Inflammatory macrophage treated with lipopolysaccharide for 4 hours (primary cell): ENCODE measurements at regions not wholly inside any gene's neighbourhood (a gene's known extent, or its start where the extent isn't known, plus 50 kb on each side); places are given as distances from the start of the nearest gene placed in this dataset.
"Not testable (repeated sequence)": the region's sequence is repeated elsewhere in the genome, so short reads cannot be mapped to it uniquely, and the experiment has no call there.

Experiments
- DNase-seq: peaks from one replicate; pipeline ENCODE4 v3.0.0-alpha.2; 2020

DNA sequence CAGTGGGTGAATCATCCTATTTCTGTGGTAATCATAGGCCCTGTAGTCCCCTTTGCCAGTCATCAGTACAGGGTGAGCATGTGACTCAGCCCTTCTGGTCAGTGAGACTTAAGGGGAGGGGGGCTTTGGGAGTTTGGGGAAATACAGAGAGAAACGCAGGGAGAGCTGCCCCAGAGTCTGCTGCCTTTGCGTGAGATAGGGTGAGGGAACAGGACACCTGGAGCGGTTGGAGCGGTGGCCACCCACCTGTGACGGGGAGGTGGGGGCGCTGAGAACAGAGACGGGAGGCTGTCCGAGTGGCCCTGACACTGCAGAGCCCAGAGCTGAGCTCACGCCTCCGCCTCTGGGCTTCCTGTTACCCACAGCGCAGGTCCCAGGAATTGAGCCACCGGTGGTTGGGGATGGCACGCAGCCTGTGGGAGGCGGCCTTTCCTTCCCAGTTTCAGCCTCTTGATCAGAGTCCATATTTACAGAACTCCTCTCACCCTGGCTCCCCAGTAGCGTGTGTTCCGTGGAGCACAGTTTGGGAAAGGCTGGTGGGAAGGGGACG is 92.0 kb upstream of the ERCC6L2 start:
- no peak for DNase-seq

DNA sequence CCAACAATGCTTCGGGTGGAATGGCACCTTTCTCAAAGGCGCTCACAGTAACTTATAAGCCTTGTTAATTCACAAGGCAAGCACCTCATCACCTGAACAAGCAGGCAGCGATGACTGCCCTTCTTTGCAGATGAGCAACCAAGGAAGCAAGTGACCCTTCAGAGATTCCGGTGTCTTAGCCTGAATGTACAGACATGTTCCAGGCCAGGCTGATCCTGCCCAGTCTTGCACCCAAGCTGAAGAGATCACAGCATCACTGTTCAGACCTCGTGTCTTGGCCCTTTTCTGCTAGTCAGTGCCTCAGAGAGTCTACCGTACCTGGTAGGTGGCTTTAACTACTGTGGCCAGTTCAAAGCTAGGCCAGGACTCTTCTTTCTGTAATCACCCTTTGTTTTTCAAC is 94.7 kb upstream of the ERCC6L2 start:
- DNase-seq, result no peak

DNA sequence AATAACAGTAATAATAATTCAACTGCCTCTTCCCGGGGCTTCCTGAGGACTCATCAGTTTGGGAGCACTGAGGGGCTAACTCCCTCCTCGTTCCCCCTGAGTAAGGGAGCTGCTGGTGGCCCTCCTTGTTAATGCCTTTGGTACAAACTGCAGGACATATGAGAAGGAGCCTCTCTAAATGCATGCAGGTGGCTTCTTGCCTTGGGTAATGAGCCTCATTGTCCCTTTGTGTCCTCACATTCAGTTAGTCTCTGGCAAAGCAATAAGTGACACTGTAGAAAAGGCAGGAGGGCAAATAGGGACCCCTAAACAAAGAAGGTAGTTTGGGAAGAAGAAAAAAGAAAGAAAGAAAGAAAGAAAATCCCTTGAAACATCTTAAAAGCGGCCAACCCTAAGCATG is 95.4 kb upstream of the ERCC6L2 start:
- no peak for DNase-seq

DNA sequence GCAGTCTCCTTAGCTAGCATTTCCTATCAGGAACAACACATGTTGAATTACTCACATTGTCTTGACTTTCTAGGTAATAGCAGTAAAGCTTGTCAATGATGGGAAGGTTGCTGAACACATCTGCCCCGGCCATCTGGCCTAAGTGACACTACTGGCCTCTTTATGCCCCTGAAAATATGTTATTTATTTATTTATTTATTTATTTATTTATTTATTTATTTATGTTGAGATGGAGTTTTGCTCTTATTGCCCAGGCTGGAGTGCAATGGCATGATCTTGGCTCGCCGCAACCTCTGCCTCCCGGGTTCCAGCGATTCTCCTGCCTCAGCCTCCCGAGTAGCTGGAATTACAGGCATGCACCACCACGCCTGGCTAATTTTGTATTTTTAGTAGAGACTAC is 95.9 kb upstream of the ERCC6L2 start:
- not testable (repeated sequence) for DNase-seq

DNA sequence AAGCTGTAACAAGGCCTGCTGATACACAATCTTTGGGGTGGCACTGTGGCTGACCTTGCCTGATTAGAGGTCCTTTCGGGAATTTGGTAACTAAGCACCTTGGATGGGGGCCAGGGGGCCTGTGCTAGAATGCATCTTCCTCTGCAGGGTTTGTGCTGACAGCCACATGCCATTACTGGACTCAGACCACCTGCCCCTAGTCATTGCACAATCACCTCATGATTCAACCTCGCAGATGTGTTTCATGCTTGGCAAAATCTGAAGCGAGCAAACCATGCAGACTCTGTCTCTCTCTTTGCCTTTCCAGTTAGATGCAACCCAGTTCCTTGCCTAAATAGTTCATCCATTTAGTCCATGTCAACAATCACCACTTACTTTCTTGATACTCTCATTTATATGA is 96.5 kb upstream of the ERCC6L2 start:
- DNase-seq, result no peak

DNA sequence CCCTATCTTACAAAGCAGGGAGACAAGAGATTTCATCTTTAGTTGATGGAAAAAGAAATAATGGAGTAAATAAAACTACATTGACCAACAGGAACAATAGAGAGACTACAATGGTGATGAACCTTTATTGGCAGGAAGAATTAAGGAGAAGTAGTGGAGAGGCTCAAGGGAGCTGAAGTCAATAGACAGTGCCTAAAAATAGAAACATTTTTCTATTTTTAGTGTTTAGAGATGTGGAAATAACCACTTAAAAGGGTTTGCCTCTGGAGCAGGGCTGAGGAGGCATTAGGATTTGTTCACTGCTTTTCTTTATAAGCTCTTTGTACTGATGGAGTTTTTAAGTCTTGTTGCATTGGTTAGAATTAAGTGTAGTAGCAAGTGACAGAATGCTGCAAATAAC is 98.4 kb upstream of the ERCC6L2 start:
- DNase-seq, result no peak

DNA sequence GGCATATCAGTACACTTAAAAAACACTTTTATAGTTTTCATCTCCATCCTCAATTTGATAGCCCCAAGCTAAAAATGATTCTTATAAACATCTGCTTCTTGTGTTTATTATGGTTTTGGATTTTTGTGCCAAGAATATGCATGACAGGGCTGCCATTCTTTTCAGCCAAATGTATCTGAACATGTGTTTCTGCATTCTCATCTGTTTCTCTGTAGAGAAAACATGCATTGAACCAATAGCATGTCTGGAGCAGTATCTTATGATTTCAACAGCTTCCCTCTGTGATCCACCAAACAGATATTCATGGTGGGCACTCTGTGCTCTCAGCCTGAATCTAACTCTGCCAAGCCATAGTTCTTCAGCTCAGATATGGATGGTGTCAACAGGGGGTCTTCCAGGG is 99.3 kb upstream of the ERCC6L2 start:
- DNase-seq, result no peak

DNA sequence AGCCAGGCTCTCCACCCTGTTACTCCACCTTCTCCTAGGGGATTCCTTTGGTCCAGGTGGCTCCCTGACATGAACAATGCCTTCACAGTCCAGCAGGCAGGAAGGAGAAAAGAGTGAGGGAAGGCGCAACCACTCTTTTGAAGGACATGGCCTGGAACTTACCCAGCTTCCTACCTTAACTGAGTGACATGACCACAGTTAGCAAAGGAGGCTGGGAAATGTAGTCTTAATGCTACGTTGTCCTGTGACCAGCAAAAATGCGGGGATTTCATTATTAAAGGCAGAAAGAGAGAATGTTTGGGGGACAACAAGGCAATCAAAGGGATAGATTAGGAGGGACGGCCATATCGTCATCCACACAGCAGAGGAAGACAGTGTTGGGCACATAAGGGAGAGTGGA is 100.3 kb upstream of the ERCC6L2 start:
- DNase-seq, result no peak

DNA sequence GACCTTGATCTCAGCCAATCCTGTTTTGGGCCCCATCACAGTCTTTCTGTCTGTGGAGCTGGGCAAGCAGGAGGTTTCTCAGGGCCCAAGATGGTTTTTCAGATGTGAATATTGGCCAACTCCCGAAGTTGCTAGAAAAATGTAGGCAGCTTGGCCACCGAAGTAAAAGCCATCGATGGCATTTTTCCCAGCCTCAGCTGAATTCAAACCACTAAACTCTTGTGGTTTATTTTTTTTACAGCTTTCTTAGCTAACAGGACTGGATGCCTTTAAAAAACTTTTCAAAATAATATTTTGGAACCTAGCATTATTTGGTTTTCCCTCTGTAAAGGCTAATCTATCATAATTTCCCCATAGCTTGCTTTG is 102.5 kb upstream of the ERCC6L2 start:
- DNase-seq, result no peak

DNA sequence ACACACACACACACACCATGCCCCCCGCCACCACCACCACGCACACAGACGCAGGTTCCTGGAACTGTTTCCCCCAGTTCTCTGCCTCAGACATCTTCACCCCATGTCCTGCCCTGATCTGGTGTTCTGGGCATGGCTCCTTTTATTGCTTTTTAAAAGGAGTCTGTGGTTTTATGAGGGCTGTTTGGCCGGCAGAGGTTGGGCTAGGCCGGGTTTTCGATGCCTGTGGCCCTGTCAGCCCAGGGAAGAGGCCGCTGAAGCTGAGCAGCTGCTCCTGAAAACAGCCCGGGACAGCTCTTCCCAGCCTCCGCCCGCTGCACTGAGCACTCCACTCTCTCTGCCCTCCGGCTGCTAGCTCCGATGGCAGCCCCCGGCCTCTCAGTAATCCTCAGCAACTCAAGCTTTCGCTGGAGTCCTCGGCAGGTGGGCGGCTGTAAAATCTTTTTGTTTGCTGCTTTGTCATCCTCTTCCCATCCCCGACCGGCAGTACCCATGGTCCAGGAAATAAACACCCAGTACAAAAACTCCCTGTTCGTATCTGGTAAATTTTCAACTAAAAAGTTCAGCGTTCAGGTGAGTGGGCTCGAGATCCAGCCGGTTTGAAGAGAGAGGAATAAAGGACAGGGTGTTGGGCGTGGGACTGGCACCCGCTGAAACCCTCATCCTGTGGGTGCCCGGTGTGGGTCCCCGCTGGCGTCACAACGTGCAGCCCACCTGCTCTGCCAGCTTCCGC is 103.0 kb upstream of the ERCC6L2 start:
- no peak for DNase-seq

DNA sequence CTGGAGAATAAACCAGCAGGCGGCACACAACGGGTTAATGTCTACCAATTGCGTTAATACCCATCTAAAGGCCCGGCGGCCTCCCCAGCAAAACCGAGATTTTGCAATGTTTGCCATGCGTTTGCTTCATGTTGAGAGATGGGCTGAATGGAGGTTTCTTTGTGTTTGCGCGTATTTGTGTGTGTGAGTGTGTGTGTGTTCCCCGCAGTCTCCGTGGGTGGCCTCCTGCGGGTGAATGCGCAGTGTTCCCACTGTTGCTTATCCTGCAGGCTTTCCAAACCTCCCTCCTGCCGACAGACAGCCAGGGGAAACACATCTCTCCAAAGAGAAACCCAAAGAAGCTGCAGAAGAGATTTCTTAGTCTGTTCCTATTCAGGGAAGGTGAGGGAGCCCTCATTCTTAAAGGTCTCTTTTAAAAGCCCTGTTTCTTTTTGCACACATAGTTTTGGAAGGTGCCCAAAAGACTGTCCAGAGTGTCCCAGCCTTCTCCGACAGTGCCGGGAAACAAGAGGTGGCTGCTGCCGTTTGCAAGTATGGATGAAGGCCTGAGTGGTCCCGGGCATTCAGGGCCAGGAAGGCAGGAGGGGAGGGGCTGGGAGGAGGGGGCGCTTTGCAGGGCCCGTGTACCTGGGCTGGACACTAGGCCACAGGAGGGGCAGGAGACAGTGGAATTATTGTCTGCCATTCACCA is 103.8 kb upstream of the ERCC6L2 start:
- DNase-seq, result no peak

DNA sequence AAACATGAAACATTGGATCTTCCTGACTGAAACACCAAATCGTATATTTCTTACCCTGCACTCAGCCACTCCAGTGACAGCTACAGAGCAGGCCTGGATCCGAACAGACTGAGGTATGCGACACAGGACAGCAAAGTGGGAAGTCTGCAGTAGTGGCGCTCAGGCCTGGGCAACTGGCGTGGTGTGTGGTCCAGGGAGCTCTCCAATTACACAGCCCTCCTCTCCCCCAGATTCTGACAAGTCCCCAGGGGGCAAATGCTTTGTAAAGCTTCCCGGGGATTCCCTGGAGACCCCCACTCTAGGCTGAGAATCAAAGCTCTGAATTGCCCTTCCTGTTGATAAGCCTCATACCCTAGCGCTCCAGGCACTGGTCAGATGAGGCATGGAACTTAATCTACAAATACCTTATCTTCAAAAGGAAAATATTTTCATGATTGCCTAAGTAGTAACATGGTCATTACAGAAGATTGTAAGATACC is 104.8 kb upstream of the ERCC6L2 start:
- DNase-seq, result no peak

DNA sequence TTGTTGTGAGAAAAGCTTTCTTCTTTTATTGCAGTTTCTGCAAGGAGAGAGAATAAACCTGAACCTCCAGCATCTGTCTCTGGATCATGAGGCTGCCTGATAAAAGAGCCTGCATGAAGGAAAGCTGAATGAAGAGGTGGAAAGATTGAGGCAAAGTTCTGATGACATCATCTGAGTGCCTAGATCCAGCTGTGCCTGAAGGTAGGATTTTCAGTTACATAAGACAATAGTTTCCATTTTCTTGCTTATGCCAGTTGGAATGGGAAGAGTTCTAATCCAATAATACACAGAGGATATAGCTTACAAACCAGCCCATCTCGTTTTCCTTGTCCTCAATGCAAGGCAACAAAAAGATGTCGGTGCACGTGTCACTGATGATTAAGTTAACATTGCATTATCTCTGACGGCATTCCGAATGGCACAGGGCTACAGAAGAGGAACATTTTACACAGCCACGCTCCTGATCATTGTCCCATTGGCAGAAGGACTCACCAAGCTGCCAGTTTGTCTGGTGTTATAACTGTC is 105.5 kb upstream of the ERCC6L2 start:
- no peak for DNase-seq

DNA sequence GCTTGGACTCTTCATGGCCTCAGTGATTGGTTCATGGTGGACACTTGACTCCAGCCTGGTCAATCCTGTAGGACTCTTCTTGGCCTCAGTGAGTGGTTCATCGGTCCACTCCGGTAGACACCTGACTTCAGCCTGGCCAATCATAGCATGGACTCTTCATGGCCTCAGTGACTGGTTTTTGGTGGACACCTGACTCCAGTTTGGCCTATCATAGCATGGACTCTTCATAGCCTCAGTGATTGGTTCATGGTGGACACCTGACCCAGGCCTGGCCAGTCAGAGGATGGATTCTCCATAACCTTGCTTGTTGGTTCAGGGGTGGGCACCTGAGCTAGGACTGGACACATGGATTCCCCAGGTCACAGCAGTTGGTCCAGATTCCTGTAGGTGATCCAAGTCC is 106.0 kb upstream of the ERCC6L2 start:
- DNase-seq, result no peak

DNA sequence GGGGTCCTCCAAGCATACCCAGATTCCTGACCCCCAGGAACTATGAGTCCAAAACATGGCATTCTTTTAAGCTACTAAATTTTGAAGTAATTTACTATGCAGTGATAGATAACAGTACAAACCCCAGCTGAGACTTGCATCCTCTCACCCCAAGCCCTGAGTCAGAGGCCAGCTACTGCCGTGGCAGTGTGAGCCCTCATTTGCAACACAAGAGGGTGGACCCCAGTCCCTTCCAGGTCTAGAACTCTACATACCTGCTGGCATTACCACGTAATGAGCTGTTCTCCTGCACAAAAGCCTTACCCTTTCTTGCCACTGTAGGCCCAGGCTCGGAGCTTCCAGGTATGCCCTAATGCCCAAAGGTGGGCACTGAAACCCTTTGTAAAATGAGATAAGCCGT is 108.6 kb upstream of the ERCC6L2 start:
- no peak for DNase-seq

DNA sequence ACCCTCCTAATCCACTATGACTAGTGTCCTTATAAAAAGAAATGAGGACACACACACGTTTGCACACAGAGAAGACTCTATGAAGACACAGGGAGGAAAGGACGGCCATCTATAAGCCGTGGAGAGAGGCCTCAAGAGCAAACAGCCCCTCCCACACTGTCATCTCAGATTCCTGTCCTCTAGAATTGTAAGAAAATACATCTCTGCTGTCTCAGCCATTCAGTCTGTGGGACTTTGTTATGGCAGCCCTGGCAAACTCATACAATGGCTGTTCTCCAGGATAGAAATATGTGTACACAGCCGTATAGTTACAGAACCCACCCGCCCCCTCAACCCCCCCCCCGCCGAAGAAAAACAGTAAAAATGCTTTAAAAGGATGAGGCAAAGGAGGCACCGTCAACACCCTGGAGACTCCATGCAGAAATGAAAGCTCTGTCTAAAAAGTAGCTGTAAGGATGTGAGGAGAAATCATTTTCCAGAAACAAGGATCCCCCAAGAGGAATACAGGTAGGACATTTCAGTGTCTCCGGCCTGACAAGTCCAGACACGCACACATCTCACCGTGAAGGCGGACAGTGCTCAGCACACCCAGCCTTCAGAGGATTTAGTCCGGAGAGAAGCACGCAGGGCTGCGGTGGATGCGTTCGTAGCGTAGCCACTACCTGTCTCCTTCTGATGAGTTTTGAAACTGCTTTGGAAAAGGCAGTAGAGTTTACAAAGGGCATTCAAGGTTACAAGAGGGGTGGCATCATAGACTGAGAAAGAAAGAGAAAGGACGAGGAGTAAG is 110.8 kb upstream of the ERCC6L2 start:
- no peak for DNase-seq

DNA sequence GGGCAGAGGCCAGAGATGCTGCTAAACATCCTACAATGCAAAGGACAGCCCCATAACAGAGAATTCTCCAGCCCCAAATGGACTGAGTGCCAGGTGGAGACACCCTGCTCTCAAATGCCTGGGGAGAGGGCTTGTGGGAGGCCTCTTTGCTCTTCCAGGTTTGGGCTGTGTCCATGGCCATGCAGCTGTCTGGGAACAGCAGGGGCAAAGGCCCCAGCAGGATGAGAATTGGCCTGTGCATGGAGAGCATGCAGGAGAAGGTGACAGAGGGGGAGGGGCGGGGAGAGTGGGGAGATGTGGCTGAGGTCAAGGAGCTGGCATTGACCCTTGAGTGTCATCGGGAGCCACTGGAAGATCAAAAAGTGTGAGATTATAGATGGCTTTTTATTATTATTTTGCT is 111.5 kb upstream of the ERCC6L2 start:
- DNase-seq, result no peak

DNA sequence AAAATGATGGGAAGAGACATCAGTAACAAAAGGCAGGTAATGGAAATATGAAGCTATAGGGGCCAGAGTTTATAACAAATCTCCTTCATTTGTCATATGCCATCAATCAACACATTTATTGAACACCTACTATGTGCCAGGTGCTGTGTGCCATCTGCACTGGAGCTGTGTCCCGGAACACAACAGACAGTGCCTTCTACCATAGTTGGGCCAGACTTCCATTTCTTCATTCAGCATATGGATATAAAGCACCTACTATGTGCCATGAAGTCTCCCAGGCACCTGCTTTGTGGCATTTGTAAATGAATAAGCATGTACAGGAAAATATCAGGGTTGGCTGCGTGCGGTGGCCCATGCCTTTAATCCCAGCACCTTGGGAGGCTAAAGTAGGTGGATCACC is 112.5 kb upstream of the ERCC6L2 start:
- DNase-seq, result no peak

DNA sequence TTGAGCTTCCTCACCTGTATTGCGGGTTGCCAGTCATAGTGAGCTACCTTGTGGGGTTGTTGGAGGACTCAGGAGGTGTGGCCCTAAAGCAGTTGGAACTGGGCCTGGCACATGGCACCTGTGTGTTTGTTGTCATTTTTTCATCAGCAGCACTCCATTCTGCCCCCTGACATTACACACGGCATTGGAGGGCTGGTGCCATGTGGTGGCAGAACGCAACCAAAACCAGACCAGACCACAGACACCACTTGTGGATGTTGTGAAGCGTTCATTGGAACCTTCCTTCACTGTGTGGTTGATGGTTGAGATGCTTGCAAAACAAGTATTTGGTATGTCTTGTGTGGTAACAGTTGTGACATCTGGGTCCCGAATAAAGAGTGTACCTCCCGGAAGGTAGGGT is 113.2 kb upstream of the ERCC6L2 start:
- no peak for DNase-seq

DNA sequence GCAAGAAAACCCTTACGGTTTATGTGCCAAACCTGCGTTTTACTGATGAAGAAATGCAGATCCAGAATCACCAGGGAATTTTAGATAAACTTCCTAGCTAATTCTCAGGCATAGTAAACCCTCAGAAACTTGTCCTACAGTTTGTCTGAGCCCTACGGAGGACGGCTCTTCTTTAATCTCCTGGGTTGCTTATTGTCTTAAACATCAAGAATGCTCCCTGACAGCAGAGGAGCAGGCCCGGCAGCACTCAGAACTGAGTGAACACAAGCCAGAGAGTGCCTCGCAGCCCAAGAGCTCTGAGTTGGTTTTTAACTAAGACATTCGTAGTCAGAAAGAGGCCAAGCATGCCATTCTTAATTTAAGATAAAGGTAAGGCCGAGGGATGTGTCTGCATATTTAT is 114.7 kb upstream of the ERCC6L2 start:
- no peak for DNase-seq

DNA sequence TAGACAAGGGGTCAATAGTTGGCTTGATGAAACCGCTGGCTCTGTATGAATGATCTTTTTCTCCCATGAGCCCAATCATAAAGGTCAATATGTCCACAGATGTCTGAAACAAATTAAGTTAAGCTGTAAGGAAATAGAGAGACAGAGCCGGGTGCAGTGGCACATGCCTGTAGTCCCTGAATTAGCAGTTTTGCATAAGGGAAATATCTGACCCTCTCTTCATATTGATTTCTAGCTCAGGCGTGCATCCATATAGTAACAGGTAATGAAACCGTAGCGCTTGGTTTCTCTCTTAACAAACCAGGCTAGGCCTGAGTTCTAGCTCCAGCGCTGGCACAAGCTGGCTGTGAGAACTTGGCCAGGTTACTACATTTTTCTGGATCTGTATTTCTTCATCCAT is 118.1 kb upstream of the ERCC6L2 start:
- DNase-seq, result no peak

DNA sequence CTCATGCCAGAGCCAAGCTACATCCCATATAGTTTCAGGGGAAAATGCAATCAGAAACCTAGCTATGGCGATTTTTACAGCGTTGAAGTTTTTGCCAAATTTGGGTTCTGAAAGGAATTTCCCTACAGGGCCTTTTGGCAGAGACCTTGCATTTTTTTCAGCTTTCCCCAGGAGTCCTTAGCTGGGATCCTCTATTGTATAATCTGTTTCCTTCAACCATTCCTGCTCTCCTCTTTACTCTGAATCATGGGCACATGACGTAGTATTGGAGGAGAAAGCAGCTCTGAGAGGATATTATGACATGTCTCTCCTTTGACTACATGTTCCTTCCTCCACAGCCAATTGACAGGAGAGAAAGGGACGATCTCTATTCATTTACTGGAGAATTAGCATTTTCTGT is 118.5 kb upstream of the ERCC6L2 start:
- DNase-seq, result no peak

DNA sequence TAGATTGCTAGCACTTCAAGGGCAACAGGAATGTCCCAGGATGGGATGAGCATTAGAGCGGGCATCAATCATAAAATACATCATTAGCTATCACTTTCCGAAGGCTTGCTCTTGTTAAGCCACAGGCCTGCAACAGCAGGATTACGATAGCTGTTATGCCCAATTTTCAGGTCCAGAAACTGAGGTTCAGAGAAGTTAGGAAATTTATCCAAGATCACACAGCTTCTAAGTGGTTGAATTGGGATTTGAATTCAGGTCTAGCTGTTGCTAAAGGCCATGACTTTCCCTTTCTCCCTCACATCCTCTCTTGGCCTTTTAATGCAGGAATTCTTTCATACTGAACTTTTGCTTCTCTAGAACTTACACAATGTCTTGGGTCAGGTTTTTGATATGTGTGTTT is 119.4 kb upstream of the ERCC6L2 start:
- no peak for DNase-seq

DNA sequence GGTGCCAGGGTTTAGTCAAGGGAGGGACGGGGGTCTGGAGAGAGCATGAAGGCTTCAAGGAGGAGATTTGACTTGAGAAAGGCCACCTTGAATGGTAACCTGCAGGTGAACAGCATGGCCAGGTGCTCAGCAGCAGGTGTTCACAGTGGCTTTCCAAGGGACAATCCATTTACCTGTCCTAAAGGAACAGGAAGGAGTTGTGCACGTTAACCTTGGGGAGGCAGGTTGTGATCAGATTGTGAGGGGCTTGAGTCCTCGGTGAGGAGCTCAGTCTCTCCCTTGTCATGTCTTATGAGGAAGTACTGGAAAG is 120.1 kb upstream of the ERCC6L2 start:
- no peak for DNase-seq
